Fibroblast of lung (primary cell): ENCODE measurements at regions not wholly inside any gene's neighbourhood (a gene's known extent, or its start where the extent isn't known, plus 50 kb on each side); places are given as distances from the start of the nearest gene placed in this dataset.

Experiments
- EZH2 ChIP-seq: IDR thresholded peaks from 2 replicates; pipeline ENCODE4 v1.5.1; 2012; ENCODE audit warnings: low read length, control low read depth, mild to moderate bottlenecking; ENCODE audit errors: missing control alignments
- TF ChIP-seq, protein P1 (sequence below), 2 donors: IDR thresholded peaks in 1 of 2; conservative IDR thresholded peaks in 1 of 2; 1 replicate in 1 of 2; 2 replicates in 1 of 2; pipeline ENCODE4 v1.5.1; 2011 to 2012; ENCODE audit warnings: low read length in 2 of 2, control low read depth in 1 of 2, inconsistent platforms in 1 of 2, low read depth in 1 of 2, mild to moderate bottlenecking in 1 of 2

DNA sequence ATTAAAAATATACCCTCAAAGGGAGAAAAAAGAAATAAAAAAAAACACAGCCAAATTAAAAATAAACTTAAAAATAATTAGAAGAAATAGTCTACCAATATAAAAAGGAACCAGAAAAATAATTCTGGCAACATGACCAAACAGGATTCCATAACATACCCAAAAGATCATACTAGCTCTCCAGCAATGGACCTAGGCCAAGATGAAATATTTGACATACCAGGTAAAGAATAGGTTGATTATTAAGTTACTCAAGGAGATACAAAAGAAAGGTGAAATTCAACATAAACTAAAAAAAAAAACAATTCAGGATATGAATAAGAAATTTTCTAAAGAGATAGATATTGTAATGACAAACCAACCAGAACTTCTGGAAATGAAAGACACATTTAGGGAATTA lies 121.3 kb upstream of the SCAF11 start:
- TF ChIP-seq EZH2 = no peak
- TF ChIP-seq, protein P1, sequence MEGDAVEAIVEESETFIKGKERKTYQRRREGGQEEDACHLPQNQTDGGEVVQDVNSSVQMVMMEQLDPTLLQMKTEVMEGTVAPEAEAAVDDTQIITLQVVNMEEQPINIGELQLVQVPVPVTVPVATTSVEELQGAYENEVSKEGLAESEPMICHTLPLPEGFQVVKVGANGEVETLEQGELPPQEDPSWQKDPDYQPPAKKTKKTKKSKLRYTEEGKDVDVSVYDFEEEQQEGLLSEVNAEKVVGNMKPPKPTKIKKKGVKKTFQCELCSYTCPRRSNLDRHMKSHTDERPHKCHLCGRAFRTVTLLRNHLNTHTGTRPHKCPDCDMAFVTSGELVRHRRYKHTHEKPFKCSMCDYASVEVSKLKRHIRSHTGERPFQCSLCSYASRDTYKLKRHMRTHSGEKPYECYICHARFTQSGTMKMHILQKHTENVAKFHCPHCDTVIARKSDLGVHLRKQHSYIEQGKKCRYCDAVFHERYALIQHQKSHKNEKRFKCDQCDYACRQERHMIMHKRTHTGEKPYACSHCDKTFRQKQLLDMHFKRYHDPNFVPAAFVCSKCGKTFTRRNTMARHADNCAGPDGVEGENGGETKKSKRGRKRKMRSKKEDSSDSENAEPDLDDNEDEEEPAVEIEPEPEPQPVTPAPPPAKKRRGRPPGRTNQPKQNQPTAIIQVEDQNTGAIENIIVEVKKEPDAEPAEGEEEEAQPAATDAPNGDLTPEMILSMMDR (conservative IDR thresholded peaks at IDR 0.05 in 1 of 2, IDR thresholded peaks at IDR 0.05 in 1 of 2; ENCODE audit: low read depth in 1 of 2, low read length in 2 of 2) = no peak
